IMR-90 (cell line): ENCODE measurements at regions not wholly inside any gene's neighbourhood (a gene's known extent, or its start where the extent isn't known, plus 50 kb on each side); places are given as distances from the start of the nearest gene placed in this dataset.

Source experiments
- ATAC-seq: fragments of 200-7000 bp; cut with Tn5 transposase; 2 replicates; pipeline ENCODE4 v1.9.1; 2020; ENCODE audit warnings: low read depth, mild to moderate bottlenecking, moderate library complexity
- BruUV-seq: library from RNA; stranded (reverse); fragments of 400-500 nt; replicated peaks from 2 replicates; lab custom pipeline; 2021; lab: Mats Ljungman, UMichigan
- CTCF ChIA-PET: fragments of 300-600 bp; formaldehyde crosslinking; extraction: SDS; loops from one replicate; lab custom pipeline; 2021; ENCODE audit warnings: antibody characterized with exemption; lab: Yijun Ruan, JAX
- POLR2A ChIA-PET: fragments of 300-600 bp; sonication (Branson Sonifier 250); formaldehyde crosslinking; loops from one replicate; lab custom pipeline; 2022; ENCODE audit warnings: antibody characterized with exemption; ENCODE audit not compliant: unreplicated experiment; lab: Charles Lee
- DNase-seq: peaks from one replicate; pipeline ENCODE4 v3.0.0; 2013
- H2AFZ ChIP-seq: replicated peaks from 2 replicates; pipeline ENCODE3; 2013; ENCODE audit warnings: low read length, mild to moderate bottlenecking; ENCODE audit not compliant: poor library complexity
- H2AK5ac ChIP-seq: 2 replicates; pipeline ENCODE4 v1.6.1; 2013; ENCODE audit warnings: low read depth, low read length, inconsistent platforms
- H2AK9ac ChIP-seq: replicated peaks from 2 replicates; pipeline ENCODE3; 2013; ENCODE audit warnings: mild to moderate bottlenecking, low read depth, low read length, moderate library complexity; ENCODE audit not compliant: poor library complexity
- H2BK120ac ChIP-seq: 2 replicates; pipeline ENCODE4 v1.6.1; 2013; ENCODE audit warnings: low read depth, low read length, inconsistent platforms
- H2BK15ac ChIP-seq: 3 replicates; pipeline ENCODE4 v1.6.1; 2013; ENCODE audit warnings: low read depth, low read length, inconsistent platforms
- H2BK20ac ChIP-seq: 2 replicates; pipeline ENCODE4 v1.6.1; 2013; ENCODE audit warnings: low read depth, mild to moderate bottlenecking, inconsistent platforms, low read length, moderate library complexity
- H2BK5ac ChIP-seq: 2 replicates; pipeline ENCODE4 v1.6.1; 2013; ENCODE audit warnings: mild to moderate bottlenecking, low read depth, low read length, inconsistent platforms; ENCODE audit not compliant: poor library complexity, severe bottlenecking
- H3K14ac ChIP-seq: replicated peaks from 2 replicates; pipeline ENCODE4 v1.6.1; 2013; ENCODE audit warnings: low read depth, low read length, inconsistent platforms
- H3K18ac ChIP-seq: 2 replicates; pipeline ENCODE4 v1.6.1; 2013; ENCODE audit warnings: low read depth, low read length, control low read depth
- H3K23ac ChIP-seq: 2 replicates; pipeline ENCODE4 v1.6.1; 2013; ENCODE audit warnings: low read depth, low read length, inconsistent platforms
- H3K27ac ChIP-seq: 2 replicates; pipeline ENCODE4 v1.5.1; 2013; ENCODE audit warnings: mild to moderate bottlenecking, control low read depth, low read length; ENCODE audit not compliant: insufficient read depth
- H3K27me3 ChIP-seq: 2 replicates; pipeline ENCODE4 v1.6.1; 2013; ENCODE audit warnings: low read length; ENCODE audit not compliant: control insufficient read depth, insufficient read depth
- H3K36me3 ChIP-seq: 2 replicates; pipeline ENCODE4 v1.6.1; 2013; ENCODE audit warnings: low read length, mixed read lengths; ENCODE audit not compliant: control insufficient read depth, insufficient read depth
- H3K4ac ChIP-seq: 2 replicates; pipeline ENCODE4 v1.6.1; 2013; ENCODE audit warnings: low read depth, low read length, inconsistent platforms
- H3K4me1 ChIP-seq: 2 replicates; pipeline ENCODE4 v1.6.1; 2013; ENCODE audit warnings: low read length, mixed read lengths; ENCODE audit not compliant: control insufficient read depth, insufficient read depth
- H3K4me2 ChIP-seq: 2 replicates; pipeline ENCODE4 v1.6.1; 2013; ENCODE audit warnings: low read depth, mild to moderate bottlenecking, control low read depth, low read length, moderate library complexity
- H3K4me3 ChIP-seq: 2 replicates; pipeline ENCODE4 v1.5.1; 2013; ENCODE audit warnings: low read depth, mild to moderate bottlenecking, control low read depth, low read length, moderate library complexity; ENCODE audit not compliant: insufficient read depth
- H3K56ac ChIP-seq: 2 replicates; pipeline ENCODE4 v1.6.1; 2013; ENCODE audit warnings: low read length, inconsistent platforms; ENCODE audit not compliant: insufficient read depth; ENCODE audit errors: extremely low read depth
- H3K79me1 ChIP-seq, 2 experiments: 2 replicates each; pipeline ENCODE4 v1.6.1; 2013; ENCODE audit warnings: low read length in 2 of 2, inconsistent platforms in 1 of 2, low read depth in 1 of 2
- H3K9ac ChIP-seq: 2 replicates; pipeline ENCODE4 v1.6.1; 2013; ENCODE audit warnings: low read depth, low read length, control low read depth
- H3K9me1 ChIP-seq: 2 replicates; pipeline ENCODE4 v1.6.1; 2013; ENCODE audit warnings: low read length, inconsistent platforms; ENCODE audit not compliant: insufficient read depth
- H3K9me3 ChIP-seq: 2 replicates; pipeline ENCODE4 v1.6.1; 2013; ENCODE audit warnings: low read length; ENCODE audit not compliant: control insufficient read depth, insufficient read depth
- H4K20me1 ChIP-seq: 2 replicates; pipeline ENCODE4 v1.6.1; 2013; ENCODE audit warnings: low read length, inconsistent platforms; ENCODE audit not compliant: insufficient read depth
- H4K5ac ChIP-seq: 2 replicates; pipeline ENCODE4 v1.6.1; 2013; ENCODE audit warnings: mild to moderate bottlenecking, low read depth, low read length, control low read depth
- H4K8ac ChIP-seq, 2 experiments: 2 replicates each; pipeline ENCODE4 v1.6.1; 2013; ENCODE audit warnings: low read depth in 2 of 2, low read length in 2 of 2, control low read depth in 1 of 2, inconsistent platforms in 1 of 2
- H4K91ac ChIP-seq: 2 replicates; pipeline ENCODE4 v1.6.1; 2013; ENCODE audit warnings: low read depth, low read length, inconsistent platforms; ENCODE audit not compliant: insufficient read depth
- CHD1 ChIP-seq: IDR thresholded peaks from 2 replicates; pipeline ENCODE4 v1.6.1; 2012; ENCODE audit warnings: low read depth, low read length, improper control_type of control experiment
- MAFK ChIP-seq: IDR thresholded peaks from 2 replicates; pipeline ENCODE4 v1.6.1; 2012; ENCODE audit warnings: low read depth, low read length, improper control_type of control experiment
- WGBS, 2 experiments: methylation state at CpG; one replicate each; pipeline versions ENCODE4 v1.1.5 to v1.1.7; 2013; ENCODE audit warnings: missing lambda C conversion rate in 2 of 2; ENCODE audit not compliant: insufficient read length in 1 of 2; ENCODE audit errors: extremely low coverage in 2 of 2; 5-methylcytosine and 5-hydroxymethylcytosine counted together
- dilution Hi-C: fragments of 300-500 bp; cut with HindIII; formaldehyde crosslinking; loops from one replicate; pipeline ENCODE4 v1.14.3; 2018; ENCODE audit warnings: low sequenced_read_pairs; ENCODE audit not compliant: unreplicated experiment
- in situ Hi-C: fragments of 300-500 bp; cut with MboI; formaldehyde crosslinking; loops from 3 replicates; pipeline ENCODE4 v1.14.3; 2019; ENCODE audit warnings: low sequenced_read_pairs, inconsistent platforms, mixed read lengths
- intact Hi-C: fragments of 100-400 bp; cut with micrococcal nuclease; formaldehyde crosslinking; loops from 2 replicates; pipeline ENCODE4 v1.10.0; 2022

- H3K36me3 ChIP-seq = no peaks in the 10 kb centered on the region
- H2BK5ac ChIP-seq = no peak overlapping the region
- no peak overlapping the region for H3K9ac ChIP-seq
- H4K91ac ChIP-seq = no peak overlapping the region
- no peak overlapping the region for H3K18ac ChIP-seq
- H4K20me1 ChIP-seq = no peaks in the 10 kb centered on the region
- no peak overlapping the region for H3K4me2 ChIP-seq
- no peak overlapping the region for H4K8ac ChIP-seq
- no peak overlapping the region for H2BK15ac ChIP-seq
- no peak overlapping the region for H2AK9ac ChIP-seq
- no peak overlapping the region for H3K23ac ChIP-seq
- TF ChIP-seq CHD1 (no peak), MAFK (peak; percentile 45)
- intact Hi-C loops (no loop called here), dilution Hi-C loops (no loop called here), in situ Hi-C loops (no loop called here)
- no peak for ATAC-seq
- H3K27ac ChIP-seq = no peak overlapping the region
- no peak overlapping the region for H3K56ac ChIP-seq
- no peak overlapping the region for H2AFZ ChIP-seq
- H3K4me1 ChIP-seq = no peaks in the 10 kb centered on the region
- no peak overlapping the region for H3K4me3 ChIP-seq
- no peak overlapping the region for H2AK5ac ChIP-seq
- CTCF ChIA-PET = interaction anchor here (0.7 kb wide), 1 partner anchor 1687 kb away, joined by 5 read pairs; no protein-coding TSS in a partner anchor
- no peaks in the 10 kb centered on the region for H3K9me1 ChIP-seq
- no peak overlapping the region for H2BK120ac ChIP-seq
- H3K4ac ChIP-seq = no peak overlapping the region
- no peaks in the 10 kb centered on the region for H3K79me1 ChIP-seq
- peaks cover 14% of the 10 kb centered on the region for H3K27me3 ChIP-seq
- POLR2A ChIA-PET = no interaction called here
- no peak overlapping the region for H2BK20ac ChIP-seq
- no TSS peak for BruUV-seq
- H4K5ac ChIP-seq = no peak overlapping the region
- WGBS, 2 experiments = 57% methylated on average over 1 of the region's 2 CpGs; no CpG with 5 or more reads in 1 of the 2 experiments
- no peak for DNase-seq
- H3K9me3 ChIP-seq = no peaks in the 10 kb centered on the region
- no peak overlapping the region for H3K14ac ChIP-seq
Measured at GRCh38 chr2:19439081-19439480, 80.7 kb upstream of the OSR1 start.
